Retinal pigment epithelial cell (primary cell): ENCODE measurements at regions not wholly inside any gene's neighbourhood (a gene's known extent, or its start where the extent isn't known, plus 50 kb on each side); places are given as distances from the start of the nearest gene placed in this dataset.

Experiments
- DNase-seq: peaks from one replicate; pipeline ENCODE4 v3.0.0-alpha.2; 2010; ENCODE audit warnings: low read depth
- H3K4me3 ChIP-seq: 2 replicates; pipeline ENCODE4 v1.5.1; 2011; ENCODE audit warnings: mild to moderate bottlenecking, low read length, control low read depth, moderate library complexity
- TF ChIP-seq, protein P1 (sequence below): conservative IDR thresholded peaks from 2 replicates; pipeline ENCODE4 v1.5.1; 2011; ENCODE audit warnings: low read depth, low read length, control low read depth, inconsistent platforms

DNA sequence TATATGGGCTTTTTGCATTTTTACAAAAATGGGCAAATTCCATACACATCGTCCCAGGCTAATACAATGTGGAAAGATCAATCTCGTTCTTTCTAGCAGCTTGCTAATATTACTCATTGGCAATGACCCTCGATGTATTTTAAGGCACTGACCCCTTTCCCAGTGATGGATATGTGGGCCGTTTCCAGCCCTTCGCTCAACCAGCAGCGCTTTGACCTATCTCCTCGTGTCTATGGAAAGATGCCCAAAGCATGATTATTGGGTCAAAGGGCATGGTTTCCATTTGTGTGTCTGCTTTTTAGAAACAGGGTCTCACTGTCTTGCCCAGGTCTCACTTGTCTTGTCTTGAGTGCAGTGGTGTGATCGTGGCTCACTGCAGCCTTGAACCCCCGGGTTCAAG, 273.8 kb downstream of the MRTFB start:
- no peak overlapping the region for H3K4me3 ChIP-seq
- no peak for DNase-seq
- TF ChIP-seq, protein P1, sequence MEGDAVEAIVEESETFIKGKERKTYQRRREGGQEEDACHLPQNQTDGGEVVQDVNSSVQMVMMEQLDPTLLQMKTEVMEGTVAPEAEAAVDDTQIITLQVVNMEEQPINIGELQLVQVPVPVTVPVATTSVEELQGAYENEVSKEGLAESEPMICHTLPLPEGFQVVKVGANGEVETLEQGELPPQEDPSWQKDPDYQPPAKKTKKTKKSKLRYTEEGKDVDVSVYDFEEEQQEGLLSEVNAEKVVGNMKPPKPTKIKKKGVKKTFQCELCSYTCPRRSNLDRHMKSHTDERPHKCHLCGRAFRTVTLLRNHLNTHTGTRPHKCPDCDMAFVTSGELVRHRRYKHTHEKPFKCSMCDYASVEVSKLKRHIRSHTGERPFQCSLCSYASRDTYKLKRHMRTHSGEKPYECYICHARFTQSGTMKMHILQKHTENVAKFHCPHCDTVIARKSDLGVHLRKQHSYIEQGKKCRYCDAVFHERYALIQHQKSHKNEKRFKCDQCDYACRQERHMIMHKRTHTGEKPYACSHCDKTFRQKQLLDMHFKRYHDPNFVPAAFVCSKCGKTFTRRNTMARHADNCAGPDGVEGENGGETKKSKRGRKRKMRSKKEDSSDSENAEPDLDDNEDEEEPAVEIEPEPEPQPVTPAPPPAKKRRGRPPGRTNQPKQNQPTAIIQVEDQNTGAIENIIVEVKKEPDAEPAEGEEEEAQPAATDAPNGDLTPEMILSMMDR = no peak

DNA sequence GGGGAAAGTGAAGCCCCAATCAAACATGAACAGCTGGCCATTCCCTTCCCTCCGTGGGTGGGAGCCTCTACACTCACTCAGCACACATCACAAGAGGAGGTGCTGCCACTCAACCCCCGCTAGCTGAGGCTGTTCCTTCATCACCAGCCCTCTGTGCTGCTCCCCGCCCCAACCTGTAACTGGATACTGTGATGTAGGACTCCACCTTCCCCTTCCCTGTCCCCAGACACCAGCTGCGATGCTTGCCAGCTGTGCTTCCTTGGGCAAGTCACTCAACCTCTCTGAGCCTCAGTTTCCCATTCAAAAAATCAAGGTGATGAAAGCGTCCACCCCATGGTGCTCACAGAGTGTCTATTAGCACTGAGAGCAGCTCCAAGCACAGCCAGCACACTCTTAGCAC, 273.2 kb downstream of the MRTFB start:
- DNase-seq = no peak
- TF ChIP-seq, protein P1 = no peak
- H3K4me3 ChIP-seq = no peak overlapping the region

DNA sequence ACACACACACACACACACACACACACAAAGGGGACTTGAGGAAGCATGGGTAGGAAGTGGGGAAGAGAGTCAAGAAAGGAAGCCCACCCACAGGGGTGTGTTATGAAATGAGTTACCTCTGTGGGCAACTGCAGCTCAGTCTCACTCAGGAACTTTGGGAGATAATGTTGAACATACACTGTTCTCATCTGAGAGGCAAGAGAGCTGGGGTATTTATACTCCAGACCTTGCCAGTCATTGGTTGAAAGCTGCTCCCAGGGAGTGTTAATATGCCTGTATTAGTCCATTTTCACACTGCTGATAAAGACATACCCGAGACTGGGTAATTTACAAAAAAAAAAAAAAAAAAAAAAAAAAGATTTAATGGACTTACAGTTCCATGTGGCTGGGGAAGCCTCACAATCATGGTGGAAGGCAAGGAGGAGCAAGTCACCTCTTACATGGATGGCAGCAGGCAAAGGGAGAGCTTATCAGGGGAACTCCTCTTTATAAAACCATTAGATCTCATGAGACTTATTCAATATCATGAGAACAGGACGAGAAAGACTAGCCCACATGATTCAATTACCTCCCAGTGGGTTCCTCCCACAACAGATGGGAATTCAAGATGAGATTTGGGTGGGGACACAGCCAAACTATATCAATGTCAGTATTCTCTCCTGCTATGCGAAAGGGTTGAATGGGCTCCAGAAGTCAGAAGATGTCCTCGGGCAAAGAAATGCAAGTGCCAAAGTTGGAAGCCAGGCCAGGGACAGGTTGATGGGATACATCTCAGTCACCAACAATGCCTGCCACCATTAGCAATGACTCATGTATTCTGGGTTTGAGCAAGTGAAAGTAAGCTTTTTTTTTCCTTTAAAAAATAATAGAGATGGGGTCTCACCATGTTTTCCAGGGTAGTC, 270.5 kb downstream of the MRTFB start:
- TF ChIP-seq, protein P1 = no peak
- no peak for DNase-seq

DNA sequence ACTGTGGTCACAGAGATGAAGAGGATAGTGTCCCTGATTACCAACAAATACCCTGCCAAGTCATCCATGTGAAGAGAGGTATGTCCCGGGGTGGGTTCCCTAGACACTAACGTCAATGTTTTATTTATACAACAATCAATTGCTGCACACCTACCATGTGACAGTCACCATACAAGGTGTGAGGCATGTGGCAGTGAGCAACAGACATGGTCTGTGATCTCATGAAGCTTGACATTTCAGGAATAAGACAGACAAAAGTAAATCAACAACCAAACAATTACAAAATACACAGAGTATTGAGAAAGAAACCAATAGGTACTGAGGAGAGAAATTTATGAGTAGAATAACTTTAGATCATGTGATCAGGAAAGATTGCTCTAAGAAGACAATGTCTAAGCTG, 268.6 kb downstream of the MRTFB start:
- no peak overlapping the region for H3K4me3 ChIP-seq
- no peak for DNase-seq
- TF ChIP-seq, protein P1 = no peak

More for the DNA sequence above, 270.5 kb downstream of the MRTFB start:
- no peak overlapping the region for H3K4me3 ChIP-seq

DNA sequence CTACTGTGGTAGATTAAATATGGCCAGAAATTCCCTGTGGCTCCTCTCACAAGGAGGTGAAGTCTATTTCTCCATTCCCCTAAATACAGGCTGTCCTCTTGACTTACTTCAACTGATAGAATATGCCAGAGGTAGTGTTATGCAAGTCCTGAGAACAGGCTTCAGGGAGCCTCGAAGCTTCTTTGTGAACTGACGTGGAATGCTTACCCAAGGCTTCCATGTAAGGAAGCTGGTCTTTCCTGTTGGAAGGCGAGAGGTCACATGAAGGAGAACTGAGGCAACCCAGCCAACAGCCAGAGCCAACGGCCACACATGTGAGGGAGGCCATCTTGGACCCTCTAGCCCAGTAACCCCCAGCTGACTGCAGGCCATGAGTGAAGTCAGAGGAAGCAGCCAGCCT, 267.9 kb downstream of the MRTFB start:
- DNase-seq = no peak
- TF ChIP-seq, protein P1 = no peak
- no peak overlapping the region for H3K4me3 ChIP-seq

DNA sequence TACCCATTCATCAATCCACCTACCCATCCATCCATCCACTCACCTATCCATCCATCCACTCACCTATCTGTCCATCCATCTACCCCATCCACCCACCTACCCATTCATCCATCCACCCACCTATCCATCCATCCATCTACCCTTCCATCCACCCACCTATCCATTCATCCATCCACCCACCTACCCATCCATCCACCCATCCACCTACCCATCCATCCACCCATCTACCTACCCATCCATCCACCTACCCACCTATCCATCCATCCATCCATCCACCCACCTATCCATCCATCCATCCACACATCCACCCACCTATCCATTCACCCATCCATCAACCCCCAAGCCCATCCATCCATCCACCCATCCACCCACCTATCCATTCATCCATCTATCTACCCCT, 267.1 kb downstream of the MRTFB start:
- TF ChIP-seq, protein P1 = no peak
- no peak for DNase-seq
- no peak overlapping the region for H3K4me3 ChIP-seq
